ACC112 (cell line): ENCODE measurements at regions not wholly inside any gene's neighbourhood (a gene's known extent, or its start where the extent isn't known, plus 50 kb on each side); places are given as distances from the start of the nearest gene placed in this dataset.

Experiments used
- H2AFZ ChIP-seq: fragments of 200-600 bp; sonication (generic); one replicate; pipeline ENCODE4 v1.6.0; 2017; ENCODE audit warnings: antibody characterized with exemption, low read length; ENCODE audit not compliant: unreplicated experiment
- H3K27ac ChIP-seq: fragments of 200-600 bp; sonication (generic); 2 replicates; pipeline ENCODE4 v1.5.1; 2014; ENCODE audit warnings: low read depth, mild to moderate bottlenecking, antibody characterized with exemption, low read length, moderate library complexity
- H3K27me3 ChIP-seq: fragments of 200-600 bp; sonication (generic); 2 replicates; pipeline ENCODE4 v1.6.1; 2014; ENCODE audit warnings: mild to moderate bottlenecking, antibody characterized with exemption, low read length, moderate library complexity, mixed read lengths; ENCODE audit not compliant: insufficient read depth
- H3K36me3 ChIP-seq: fragments of 200-600 bp; sonication (generic); 2 replicates; pipeline ENCODE4 v1.6.1; 2016; ENCODE audit warnings: mild to moderate bottlenecking, antibody characterized with exemption, low read length, moderate library complexity, mixed read lengths; ENCODE audit not compliant: insufficient read depth
- H3K4me1 ChIP-seq: fragments of 200-600 bp; sonication (generic); one replicate; pipeline ENCODE4 v1.6.1; 2016; ENCODE audit warnings: low read length, mixed read lengths; ENCODE audit not compliant: insufficient read depth, unreplicated experiment, control insufficient read depth
- H3K4me3 ChIP-seq: fragments of 200-600 bp; sonication (generic); 2 replicates; pipeline ENCODE4 v1.5.1; 2014; ENCODE audit warnings: mild to moderate bottlenecking, low read depth, low read length
- H3K79me2 ChIP-seq: fragments of 200-600 bp; sonication (generic); one replicate; pipeline ENCODE4 v1.6.0; 2016; ENCODE audit warnings: low read length; ENCODE audit not compliant: control insufficient read depth, unreplicated experiment, insufficient read depth

- no peaks in the 10 kb centered on the region for H3K27me3 ChIP-seq
- H2AFZ ChIP-seq = no peak overlapping the region
These were observed 344.3 kb downstream of the DUSP10 start for GRCh38 chr1:221397606-221398005.

GRCh38 chr1:221405146-221405545 lies 336.7 kb downstream of the DUSP10 start:
- no peaks in the 10 kb centered on the region for H3K36me3 ChIP-seq
- H3K79me2 ChIP-seq = no peaks in the 10 kb centered on the region
- no peaks in the 10 kb centered on the region for H3K27me3 ChIP-seq
- H3K27ac ChIP-seq = no peak overlapping the region
- H2AFZ ChIP-seq = no peak overlapping the region
- no peaks in the 10 kb centered on the region for H3K4me1 ChIP-seq
- no peak overlapping the region for H3K4me3 ChIP-seq

More at GRCh38 chr1:221397606-221398005, 344.3 kb downstream of the DUSP10 start:
- no peak overlapping the region for H3K27ac ChIP-seq
- no peaks in the 10 kb centered on the region for H3K36me3 ChIP-seq
- no peaks in the 10 kb centered on the region for H3K79me2 ChIP-seq
- no peak overlapping the region for H3K4me3 ChIP-seq
- peaks cover 23% of the 10 kb centered on the region for H3K4me1 ChIP-seq

GRCh38 chr1:221408117-221408803 lies 333.6 kb downstream of the DUSP10 start:
- peak overlapping the region; percentile 36 for H2AFZ ChIP-seq
- H3K27ac ChIP-seq = no peak overlapping the region
- H3K36me3 ChIP-seq = no peaks in the 10 kb centered on the region
- H3K79me2 ChIP-seq = no peaks in the 10 kb centered on the region
- no peaks in the 10 kb centered on the region for H3K4me1 ChIP-seq
- H3K27me3 ChIP-seq = no peaks in the 10 kb centered on the region
- no peak overlapping the region for H3K4me3 ChIP-seq

- no peak overlapping the region for H2AFZ ChIP-seq
- H3K27me3 ChIP-seq = no peaks in the 10 kb centered on the region
- H3K4me3 ChIP-seq = no peak overlapping the region
- no peaks in the 10 kb centered on the region for H3K4me1 ChIP-seq
- no peaks in the 10 kb centered on the region for H3K79me2 ChIP-seq
- no peak overlapping the region for H3K27ac ChIP-seq
- no peaks in the 10 kb centered on the region for H3K36me3 ChIP-seq
These were observed 330.6 kb downstream of the DUSP10 start for GRCh38 chr1:221411283-221411682.

GRCh38 chr1:221414772-221415539 lies 326.9 kb downstream of the DUSP10 start:
- Histone ChIP-seq H3K27me3 (no peaks in the 10 kb centered on the region), H3K27ac (no peak overlapping the region), H3K4me1 (peaks cover 15% of the 10 kb centered on the region), H3K36me3 (no peaks in the 10 kb centered on the region), H2AFZ (no peak overlapping the region), H3K79me2 (no peaks in the 10 kb centered on the region), H3K4me3 (no peak overlapping the region)

- H3K4me1 ChIP-seq = peaks cover 17% of the 10 kb centered on the region
- H3K36me3 ChIP-seq = no peaks in the 10 kb centered on the region
- H3K27me3 ChIP-seq = no peaks in the 10 kb centered on the region
- no peak overlapping the region for H2AFZ ChIP-seq
- H3K4me3 ChIP-seq = no peak overlapping the region
- H3K79me2 ChIP-seq = no peaks in the 10 kb centered on the region
- no peak overlapping the region for H3K27ac ChIP-seq
These were observed 326.2 kb downstream of the DUSP10 start for GRCh38 chr1:221415651-221416050.

- no peak overlapping the region for H3K27ac ChIP-seq
- H3K79me2 ChIP-seq = no peaks in the 10 kb centered on the region
- no peaks in the 10 kb centered on the region for H3K36me3 ChIP-seq
- H3K4me3 ChIP-seq = no peak overlapping the region
- no peak overlapping the region for H2AFZ ChIP-seq
- H3K27me3 ChIP-seq = no peaks in the 10 kb centered on the region
- H3K4me1 ChIP-seq = peaks cover 17% of the 10 kb centered on the region
These were observed 325.7 kb downstream of the DUSP10 start for GRCh38 chr1:221416142-221416541.

- H3K36me3 ChIP-seq = no peaks in the 10 kb centered on the region
- no peak overlapping the region for H3K4me3 ChIP-seq
- H3K4me1 ChIP-seq = peaks cover 17% of the 10 kb centered on the region
- no peaks in the 10 kb centered on the region for H3K27me3 ChIP-seq
- no peaks in the 10 kb centered on the region for H3K79me2 ChIP-seq
- H3K27ac ChIP-seq = no peak overlapping the region
- no peak overlapping the region for H2AFZ ChIP-seq
These were observed 325.2 kb downstream of the DUSP10 start for GRCh38 chr1:221416723-221417122.

GRCh38 chr1:221418346-221418745 lies 323.5 kb downstream of the DUSP10 start:
- Histone ChIP-seq H3K27ac (no peak overlapping the region), H3K79me2 (no peaks in the 10 kb centered on the region), H3K27me3 (no peaks in the 10 kb centered on the region), H3K4me1 (peaks cover 17% of the 10 kb centered on the region), H2AFZ (no peak overlapping the region), H3K4me3 (no peak overlapping the region), H3K36me3 (no peaks in the 10 kb centered on the region)

GRCh38 chr1:221419513-221420095 lies 322.3 kb downstream of the DUSP10 start:
- Histone ChIP-seq H2AFZ (peak overlapping the region; percentile 23), H3K27ac (no peak overlapping the region), H3K27me3 (no peaks in the 10 kb centered on the region), H3K36me3 (no peaks in the 10 kb centered on the region), H3K4me3 (no peak overlapping the region), H3K79me2 (no peaks in the 10 kb centered on the region), H3K4me1 (peaks cover 17% of the 10 kb centered on the region)
